ENCODE measurements at regions not wholly inside any gene's neighbourhood (a gene's known extent, or its start where the extent isn't known, plus 50 kb on each side); places are given as distances from the start of the nearest gene placed in this dataset.

GRCh38 chr9:27752069-27752468 is 178.8 kb upstream of the C9orf72 start:
- DNase-seq = no peak

- DNase-seq = no peak
Observed at GRCh38 chr9:27755846-27756245, 182.6 kb upstream of the C9orf72 start.

DNA sequence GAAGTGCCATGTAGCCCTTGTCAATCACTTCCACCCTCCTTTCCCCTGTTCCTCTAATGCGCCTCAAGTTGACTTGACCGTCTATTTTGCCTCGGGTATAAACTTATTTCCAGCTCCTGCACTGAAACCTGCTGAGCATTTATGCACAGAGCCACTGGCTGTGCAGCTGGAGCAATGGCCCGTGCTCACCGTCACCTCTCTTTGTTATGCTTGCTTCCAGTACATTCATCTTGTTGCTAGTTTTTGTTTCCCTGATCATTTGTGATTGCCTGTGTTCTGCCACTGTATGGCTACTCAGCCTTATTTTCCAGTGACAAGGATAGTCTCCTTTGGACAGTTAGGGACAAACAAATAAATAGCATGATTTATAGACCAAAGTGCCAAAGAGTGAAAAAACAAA is 183.1 kb upstream of the C9orf72 start:
- DNase-seq = no peak

GRCh38 chr9:27763831-27764230 is 190.6 kb upstream of the C9orf72 start:
- DNase-seq = no peak

GRCh38 chr9:27765266-27766072 is 192.2 kb upstream of the C9orf72 start:
- DNase-seq = no peak

GRCh38 chr9:27766073-27766835 is 193.0 kb upstream of the C9orf72 start:
- DNase-seq = no peak

GRCh38 chr9:27768781-27769180 is 195.5 kb upstream of the C9orf72 start:
- DNase-seq = no peak

DNA sequence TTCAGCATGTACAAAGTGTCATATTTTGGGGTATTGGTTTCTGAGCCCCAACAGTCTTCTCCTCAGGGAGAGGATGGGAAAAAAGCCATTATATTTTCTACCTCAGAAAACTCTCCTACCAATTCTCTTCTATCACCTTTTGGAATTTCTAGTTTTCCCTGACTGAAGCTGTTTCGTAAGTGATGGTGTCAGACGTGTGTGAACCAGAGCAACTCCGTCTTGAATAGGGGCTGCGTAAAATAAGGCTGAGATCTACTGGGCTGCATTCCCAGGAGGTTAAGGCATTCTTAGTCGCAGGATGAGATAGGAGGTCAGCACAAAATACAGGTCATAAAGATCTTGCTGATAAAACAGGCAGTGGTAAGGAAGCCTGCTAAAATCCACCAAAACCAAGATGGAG is 197.3 kb upstream of the C9orf72 start:
- no peak for DNase-seq

DNA sequence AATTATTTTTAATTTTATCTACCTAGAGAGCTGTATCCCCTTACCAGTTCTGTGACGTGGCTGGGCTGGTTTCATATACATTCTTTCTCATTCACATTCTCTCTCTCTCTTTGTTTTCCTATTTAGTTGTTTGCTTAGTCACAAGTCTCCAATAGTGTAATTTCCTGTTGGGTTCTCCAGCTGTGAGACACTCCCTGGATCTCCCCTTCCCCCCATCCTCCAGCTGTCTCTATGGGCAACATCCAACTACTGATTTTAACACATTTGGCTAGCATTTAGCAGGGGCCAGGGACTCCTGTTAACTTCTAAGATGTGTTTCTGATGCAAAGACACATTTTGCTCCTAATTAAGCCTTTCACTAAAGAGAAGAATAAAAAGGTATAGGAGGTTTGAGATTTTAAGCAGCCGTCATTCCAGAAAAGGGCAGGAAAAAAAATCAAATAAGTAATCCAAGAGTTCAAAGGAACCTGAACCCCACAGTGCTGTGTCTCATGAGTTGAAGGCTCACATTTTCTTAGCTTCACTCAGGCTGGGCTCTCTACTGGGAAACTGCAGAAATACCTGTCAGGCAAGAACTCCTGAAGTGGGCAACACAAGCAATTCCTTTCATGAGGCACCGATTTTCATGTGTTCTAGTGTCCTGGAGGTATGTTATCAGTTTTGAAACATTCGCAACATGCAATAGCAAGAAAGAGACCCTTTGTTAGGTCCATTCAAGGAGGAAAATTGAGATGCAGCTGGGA is 198.7 kb upstream of the C9orf72 start:
- peak; percentile 30 to 39 (median 34) for DNase-seq

GRCh38 chr9:27784847-27785713 is 211.8 kb upstream of the C9orf72 start:
- peak; percentile 77 to 84 (median 83) for DNase-seq

GRCh38 chr9:27785714-27786100 is 212.4 kb upstream of the C9orf72 start:
- peak; percentile 66 to 89 (median 87) for DNase-seq

GRCh38 chr9:27787891-27788290 is 214.6 kb upstream of the C9orf72 start:
- DNase-seq = peak; percentile 65 to 82 (median 72)

DNA sequence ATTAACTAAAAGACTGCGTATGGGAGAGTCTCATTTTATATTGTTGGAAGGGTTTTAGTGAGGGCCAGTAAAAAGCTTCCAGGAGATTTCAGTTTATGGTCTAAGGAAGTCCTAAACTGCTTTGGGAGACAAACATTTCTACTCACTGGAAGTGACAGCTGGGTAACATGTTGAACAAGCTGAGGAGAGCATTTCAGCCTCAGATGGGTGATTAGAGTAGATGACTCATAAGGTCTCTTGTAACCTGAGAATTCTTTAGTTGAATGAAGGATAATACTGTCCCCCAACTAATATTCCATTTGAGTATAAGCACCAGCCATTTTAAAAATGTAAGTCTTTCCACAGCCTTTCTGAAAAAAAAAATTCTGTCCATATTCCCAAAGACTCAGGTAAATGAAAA is 218.0 kb upstream of the C9orf72 start:
- no peak for DNase-seq

DNA sequence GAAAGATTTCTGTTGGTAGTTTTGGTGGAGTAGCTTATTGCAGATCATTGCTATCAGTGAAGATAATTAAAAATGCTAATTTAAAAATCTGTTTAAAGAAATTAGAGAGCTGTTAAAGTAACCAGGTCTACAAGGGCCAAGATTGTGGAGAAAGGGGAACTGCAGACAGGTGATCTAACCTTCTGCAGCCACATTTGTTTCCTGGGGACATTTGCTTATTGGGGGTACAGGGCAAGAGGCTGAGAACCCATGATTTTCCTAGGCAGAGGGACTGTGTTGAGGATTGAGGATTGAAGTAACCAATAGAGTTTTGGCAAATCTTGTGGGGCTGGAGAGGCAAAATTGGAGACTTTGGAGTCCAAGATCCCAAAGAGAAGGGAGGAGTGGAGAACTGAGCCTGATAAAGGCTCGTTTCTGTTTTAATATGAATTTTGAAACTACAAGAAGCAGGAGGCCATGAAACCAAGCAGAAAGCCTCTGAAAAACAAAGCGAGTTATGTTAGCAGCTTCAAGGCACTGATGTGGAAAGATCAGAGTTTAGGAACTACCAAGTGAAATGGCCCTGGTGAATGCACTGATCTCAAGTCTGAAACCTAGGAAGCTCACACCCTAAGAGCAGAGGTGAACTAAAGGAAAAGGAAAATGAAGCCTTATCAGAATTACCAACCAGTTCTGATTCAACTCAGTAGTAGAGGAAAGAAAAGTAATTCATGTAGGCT is 219.8 kb upstream of the C9orf72 start:
- no peak for DNase-seq

DNA sequence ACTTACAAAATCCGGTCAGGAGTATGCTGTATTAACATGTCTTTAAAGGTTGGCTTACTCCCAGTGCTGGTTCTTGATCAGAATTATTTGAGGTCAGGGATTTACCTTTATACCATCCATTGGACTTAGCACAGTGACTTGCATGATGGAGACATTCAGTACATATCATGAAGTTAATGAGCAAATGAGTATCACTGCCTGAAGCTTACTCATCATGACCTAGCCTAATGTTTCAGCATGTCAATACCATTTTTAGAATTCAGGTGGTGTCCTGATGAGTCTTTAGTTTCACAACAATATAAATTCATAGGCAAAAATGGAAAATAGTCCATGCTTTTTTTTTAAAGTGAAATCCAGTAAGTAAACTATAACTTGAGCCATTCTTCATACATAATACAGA is 226.0 kb upstream of the C9orf72 start:
- DNase-seq = no peak

DNA sequence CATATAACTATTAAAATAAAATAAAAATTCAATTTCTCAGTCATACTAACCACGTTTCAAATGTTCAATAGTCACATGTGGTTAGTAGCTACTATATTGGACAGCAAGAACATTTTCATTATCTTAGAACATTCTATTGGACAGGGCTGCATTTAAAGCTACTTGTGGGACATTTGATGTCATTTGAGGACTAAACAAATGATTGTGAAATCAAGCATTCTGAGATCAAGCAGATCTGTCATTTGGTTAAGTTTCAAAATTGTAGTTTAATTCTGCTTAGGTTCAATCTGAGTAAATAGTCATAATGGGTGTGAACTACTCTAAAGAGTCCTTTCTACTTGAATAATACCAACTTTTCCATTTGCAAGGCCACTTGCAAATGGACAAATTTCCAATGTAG is 226.9 kb upstream of the C9orf72 start:
- DNase-seq = no peak

DNA sequence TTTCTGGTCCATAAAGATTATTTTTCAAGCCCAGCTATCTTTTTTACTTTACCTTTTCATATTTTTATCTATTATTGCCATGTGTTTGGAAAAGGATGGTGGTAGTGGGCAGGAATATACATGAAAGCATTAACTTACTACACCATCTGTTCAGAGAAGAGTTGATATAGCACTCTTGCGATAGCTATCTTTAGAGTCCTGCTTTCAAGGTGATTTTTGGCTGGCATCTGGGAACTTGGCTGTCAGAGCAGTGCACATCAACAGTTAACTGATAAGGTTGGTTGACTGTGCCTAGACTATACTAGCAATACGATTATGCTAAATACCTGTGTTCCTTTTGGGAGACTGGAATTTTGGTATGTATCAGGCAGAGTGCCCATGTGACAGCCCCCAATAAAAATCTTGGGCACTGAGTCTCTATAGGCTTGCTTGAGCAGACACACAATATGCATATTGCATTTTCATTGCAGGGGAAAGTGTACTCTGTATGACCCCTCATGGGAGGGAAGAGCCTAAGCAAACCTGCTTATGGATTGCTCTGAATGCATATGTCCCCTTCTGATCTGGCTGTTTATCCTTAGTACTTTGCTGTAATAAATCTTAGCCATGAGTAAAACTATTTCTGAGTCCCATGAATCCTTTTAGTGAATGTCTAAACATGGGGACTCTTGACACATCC is 227.6 kb upstream of the C9orf72 start:
- no peak for DNase-seq

GRCh38 chr9:27801545-27801944 is 228.3 kb upstream of the C9orf72 start:
- no peak for DNase-seq

- DNase-seq = no peak
Observed at GRCh38 chr9:27802418-27802817, 229.1 kb upstream of the C9orf72 start.

- DNase-seq = no peak
Observed at GRCh38 chr9:27808864-27809263, 235.6 kb upstream of the C9orf72 start.

DNA sequence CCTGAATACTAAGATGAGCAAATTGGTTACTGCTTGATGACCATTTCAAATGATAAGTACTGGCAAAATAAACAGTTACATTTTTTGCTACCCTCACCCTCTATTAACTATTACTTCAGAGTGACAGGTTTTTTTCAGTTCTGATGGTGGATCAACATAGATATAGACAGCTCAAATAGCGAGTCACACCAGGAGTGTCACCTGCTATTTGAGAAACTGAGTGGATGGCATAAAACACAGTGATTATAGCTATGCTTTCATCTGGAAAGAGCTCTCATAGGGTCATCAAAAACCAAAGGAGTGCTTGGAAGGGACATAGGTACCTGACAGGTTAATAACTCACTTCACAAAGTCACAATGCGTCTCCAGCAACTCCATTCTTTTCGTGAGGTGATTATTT is 244.5 kb upstream of the C9orf72 start:
- no peak for DNase-seq

Data from suppressor macrophage treated with lipopolysaccharide for 1 hour (primary cell).